ENCODE measurements at regions not wholly inside any gene's neighbourhood (a gene's known extent, or its start where the extent isn't known, plus 50 kb on each side); places are given as distances from the start of the nearest gene placed in this dataset.

- no peak for TF ChIP-seq EZH2 (IDR thresholded peaks at IDR 0.05; ENCODE audit: low read depth, unreplicated experiment)
- TF ChIP-seq CTCF (conservative IDR thresholded peaks at IDR 0.05; ENCODE audit: low read depth in 2 of 2), result no peak
- no peak for TF ChIP-seq ZNF114 (CRISPR knock-in tag; IDR thresholded peaks at IDR 0.05)
- TF ChIP-seq CREB1 (CRISPR knock-in tag; IDR thresholded peaks at IDR 0.05; ENCODE audit: low read depth), result no peak
- TF ChIP-seq EZH2phosphoT487 (IDR thresholded peaks at IDR 0.05; ENCODE audit: unreplicated experiment), result no peak
- TF ChIP-seq POLR2AphosphoS5 (IDR thresholded peaks at IDR 0.05; ENCODE audit: low read depth), result no peak
- TF ChIP-seq ZNF331 (CRISPR knock-in tag; IDR thresholded peaks at IDR 0.05; ENCODE audit: low read depth), result no peak
- TF ChIP-seq, protein P1, sequence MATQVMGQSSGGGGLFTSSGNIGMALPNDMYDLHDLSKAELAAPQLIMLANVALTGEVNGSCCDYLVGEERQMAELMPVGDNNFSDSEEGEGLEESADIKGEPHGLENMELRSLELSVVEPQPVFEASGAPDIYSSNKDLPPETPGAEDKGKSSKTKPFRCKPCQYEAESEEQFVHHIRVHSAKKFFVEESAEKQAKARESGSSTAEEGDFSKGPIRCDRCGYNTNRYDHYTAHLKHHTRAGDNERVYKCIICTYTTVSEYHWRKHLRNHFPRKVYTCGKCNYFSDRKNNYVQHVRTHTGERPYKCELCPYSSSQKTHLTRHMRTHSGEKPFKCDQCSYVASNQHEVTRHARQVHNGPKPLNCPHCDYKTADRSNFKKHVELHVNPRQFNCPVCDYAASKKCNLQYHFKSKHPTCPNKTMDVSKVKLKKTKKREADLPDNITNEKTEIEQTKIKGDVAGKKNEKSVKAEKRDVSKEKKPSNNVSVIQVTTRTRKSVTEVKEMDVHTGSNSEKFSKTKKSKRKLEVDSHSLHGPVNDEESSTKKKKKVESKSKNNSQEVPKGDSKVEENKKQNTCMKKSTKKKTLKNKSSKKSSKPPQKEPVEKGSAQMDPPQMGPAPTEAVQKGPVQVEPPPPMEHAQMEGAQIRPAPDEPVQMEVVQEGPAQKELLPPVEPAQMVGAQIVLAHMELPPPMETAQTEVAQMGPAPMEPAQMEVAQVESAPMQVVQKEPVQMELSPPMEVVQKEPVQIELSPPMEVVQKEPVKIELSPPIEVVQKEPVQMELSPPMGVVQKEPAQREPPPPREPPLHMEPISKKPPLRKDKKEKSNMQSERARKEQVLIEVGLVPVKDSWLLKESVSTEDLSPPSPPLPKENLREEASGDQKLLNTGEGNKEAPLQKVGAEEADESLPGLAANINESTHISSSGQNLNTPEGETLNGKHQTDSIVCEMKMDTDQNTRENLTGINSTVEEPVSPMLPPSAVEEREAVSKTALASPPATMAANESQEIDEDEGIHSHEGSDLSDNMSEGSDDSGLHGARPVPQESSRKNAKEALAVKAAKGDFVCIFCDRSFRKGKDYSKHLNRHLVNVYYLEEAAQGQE (IDR thresholded peaks at IDR 0.05; ENCODE audit: unreplicated experiment), result no peak
- no peak for TF ChIP-seq JUNB (IDR thresholded peaks at IDR 0.05; ENCODE audit: unreplicated experiment)
- no peak for TF ChIP-seq STAT1 (IDR thresholded peaks at IDR 0.05; ENCODE audit: unreplicated experiment)
- no peak for TF ChIP-seq ZNF462 (CRISPR knock-in tag; IDR thresholded peaks at IDR 0.05)
- no peak for TF ChIP-seq ETS1 (IDR thresholded peaks at IDR 0.05)
These were observed 187.3 kb upstream of the FRMD6 start for GRCh38 chr14:51464411-51464810.
